SK-N-SH (cell line): ENCODE measurements at regions not wholly inside any gene's neighbourhood (a gene's known extent, or its start where the extent isn't known, plus 50 kb on each side); places are given as distances from the start of the nearest gene placed in this dataset.

ENCODE experiments used
- CTCF ChIA-PET: fragments of 300-600, 350-600 bp; formaldehyde crosslinking; extraction: SDS; loops from one replicate; lab custom pipeline; 2021; lab: Yijun Ruan, JAX
- POLR2A ChIA-PET: fragments of 350-600 bp; sonication (Branson Sonifier 250); formaldehyde crosslinking; extraction: SDS; loops from one replicate; lab custom pipeline; 2020; ENCODE audit warnings: antibody characterized with exemption, inconsistent platforms; lab: Yijun Ruan, JAX
- DNase-seq: peaks from one replicate; pipeline ENCODE4 v3.0.0; 2012
- H2AFZ ChIP-seq: fragments of 200-600 bp; sonication (generic); 2 replicates; pipeline ENCODE4 v1.8.1; 2016; ENCODE audit warnings: antibody characterized with exemption, mild to moderate bottlenecking, low read depth
- H3F3A ChIP-seq: fragments of 200-600 bp; sonication (generic); replicated peaks from 2 replicates; pipeline ENCODE3; 2016; ENCODE audit warnings: antibody characterized with exemption, mild to moderate bottlenecking; ENCODE audit not compliant: insufficient read depth
- H3K27ac ChIP-seq, 2 experiments: fragments of 200-500 bp in 1 of 2; fragments of 200-600 bp in 1 of 2; sonication (Bioruptor generic) in 1 of 2; sonication (generic), shearing (Covaris generic) in 1 of 2; 2 replicates each; pipeline versions ENCODE4 v1.5.1 to v1.6.1; 2014 to 2016; ENCODE audit warnings: low read depth in 2 of 2, inconsistent platforms in 1 of 2, low read length in 1 of 2, mild to moderate bottlenecking in 1 of 2, mixed read lengths in 1 of 2
- H3K27me3 ChIP-seq: fragments of 200-600 bp; sonication (generic), shearing (Covaris generic); 2 replicates; pipeline ENCODE4 v1.6.1; 2016; ENCODE audit warnings: mixed run types; ENCODE audit not compliant: insufficient read depth
- H3K36me3 ChIP-seq, 2 experiments: fragments of 200-500 bp in 1 of 2; fragments of 200-600 bp in 1 of 2; sonication (Bioruptor generic) in 1 of 2; sonication (generic) in 1 of 2; replicated peaks in 1 of 2; 2 replicates each; pipeline versions ENCODE3 to v1.5.1; 2014 to 2016; ENCODE audit warnings: low read length in 1 of 2, mild to moderate bottlenecking in 1 of 2; ENCODE audit not compliant: insufficient read depth in 2 of 2, control insufficient read depth in 1 of 2
- H3K4me1 ChIP-seq, 2 experiments: fragments of 200-500 bp in 1 of 2; fragments of 200-600 bp in 1 of 2; sonication (Bioruptor generic) in 1 of 2; sonication (generic), shearing (Covaris generic) in 1 of 2; 2 replicates each; pipeline versions ENCODE4 v1.5.1 to v1.6.1; 2014 to 2016; ENCODE audit warnings: low read depth in 1 of 2, low read length in 1 of 2, mixed run types in 1 of 2; ENCODE audit not compliant: insufficient read depth in 2 of 2, control insufficient read depth in 1 of 2
- H3K4me2 ChIP-seq: fragments of 200-600 bp; sonication (generic), shearing (Covaris generic); 2 replicates; pipeline ENCODE4 v1.6.1; 2017; ENCODE audit warnings: mixed run types
- H3K4me3 ChIP-seq, 2 experiments: fragments of 200-500 bp in 1 of 2; fragments of 200-600 bp in 1 of 2; sonication (Bioruptor generic) in 1 of 2; sonication (generic), shearing (Covaris generic) in 1 of 2; 2 replicates each; pipeline versions ENCODE4 v1.5.1 to v1.8.1; 2014 to 2016; ENCODE audit warnings: low read depth in 2 of 2, inconsistent platforms in 1 of 2, low read length in 1 of 2, mild to moderate bottlenecking in 1 of 2, mixed read lengths in 1 of 2, moderate library complexity in 1 of 2
- H3K79me2 ChIP-seq: fragments of 200-600 bp; sonication (generic); 2 replicates; pipeline ENCODE4 v1.8.1; 2017; ENCODE audit warnings: mild to moderate bottlenecking; ENCODE audit not compliant: insufficient read depth
- H3K9ac ChIP-seq: fragments of 200-600 bp; sonication (generic); 2 replicates; pipeline ENCODE4 v1.6.1; 2017; ENCODE audit warnings: mixed run types
- H3K9me2 ChIP-seq: fragments of 200-600 bp; sonication (generic); 2 replicates; pipeline ENCODE4 v1.6.1; 2017; ENCODE audit warnings: mixed run types
- H3K9me3 ChIP-seq: fragments of 200-600 bp; sonication (generic); 2 replicates; pipeline ENCODE4 v1.6.1; 2017; ENCODE audit warnings: mixed run types, mild to moderate bottlenecking, moderate library complexity
- H4K20me1 ChIP-seq: fragments of 200-600 bp; sonication (generic); 2 replicates; pipeline ENCODE4 v1.6.1; 2017; ENCODE audit warnings: mild to moderate bottlenecking, mixed run types; ENCODE audit not compliant: insufficient read depth
- CHD2 ChIP-seq: fragments of 150-350 bp; IDR thresholded peaks from 2 replicates; pipeline ENCODE4 v1.6.1; 2018; ENCODE audit warnings: low read length; ENCODE audit not compliant: partially characterized antibody
- CTCF ChIP-seq: fragments of 200-600 bp; sonication (generic); IDR thresholded peaks from 2 replicates; pipeline ENCODE4 v1.6.1; 2017; ENCODE audit warnings: antibody characterized with exemption, mild to moderate bottlenecking, moderate library complexity
- FOXJ3 ChIP-seq: sonication (generic); formaldehyde crosslinking; IDR thresholded peaks from 2 replicates; pipeline ENCODE4 v1.5.1; 2020; ENCODE audit warnings: mild to moderate bottlenecking, missing genetic modification reagents
- FOXM1 ChIP-seq: IDR thresholded peaks from 2 replicates; pipeline ENCODE4 v1.4.0; 2012; ENCODE audit warnings: low read depth, mild to moderate bottlenecking
- JUND ChIP-seq: IDR thresholded peaks from 2 replicates; pipeline ENCODE4 v1.4.0; 2012
- MEF2A ChIP-seq: IDR thresholded peaks from 2 replicates; pipeline ENCODE4 v1.4.0; 2012; ENCODE audit warnings: low read depth, borderline replicate concordance
- MXI1 ChIP-seq: IDR thresholded peaks from 2 replicates; pipeline ENCODE4 v1.6.1; 2012; ENCODE audit warnings: mild to moderate bottlenecking, low read depth, low read length, improper control_type of control experiment
- NFIC ChIP-seq: IDR thresholded peaks from 2 replicates; pipeline ENCODE4 v1.4.0; 2012; ENCODE audit warnings: borderline replicate concordance
- NRF1 ChIP-seq: IDR thresholded peaks from 2 replicates; pipeline ENCODE4 v1.6.1; 2012; ENCODE audit warnings: low read depth, mild to moderate bottlenecking, low read length
- PBX3 ChIP-seq: IDR thresholded peaks from 2 replicates; pipeline ENCODE4; 2012
- POLR2AphosphoS5 ChIP-seq: IDR thresholded peaks from 2 replicates; pipeline ENCODE4 v1.6.1; 2012; ENCODE audit warnings: low read depth, low read length
- SMC3 ChIP-seq: IDR thresholded peaks from 2 replicates; pipeline ENCODE4 v1.6.1; 2012; ENCODE audit warnings: low read depth, low read length, improper control_type of control experiment
- TAF1 ChIP-seq: IDR thresholded peaks from 2 replicates; pipeline ENCODE4 v1.6.1; 2012; ENCODE audit warnings: low read depth, mild to moderate bottlenecking, low read length, moderate library complexity, borderline replicate concordance
- TCF12 ChIP-seq: IDR thresholded peaks from 2 replicates; pipeline ENCODE4 v1.4.0; 2012
- TEAD4 ChIP-seq: IDR thresholded peaks from 2 replicates; pipeline ENCODE4 v1.4.0; 2012; ENCODE audit warnings: mild to moderate bottlenecking, borderline replicate concordance; ENCODE audit not compliant: insufficient read depth
- WGBS: methylation state at CpG from one replicate; pipeline ENCODE4 v1.1.6; 2017; ENCODE audit warnings: low lambda C conversion rate; 5-methylcytosine and 5-hydroxymethylcytosine counted together
- TF ChIP-seq, protein P1 (sequence below): fragments of 150-350 bp; IDR thresholded peaks from 2 replicates; pipeline ENCODE4 v1.6.1; 2016; ENCODE audit warnings: mild to moderate bottlenecking, low read depth, low read length
- TF ChIP-seq, protein P2 (sequence below): IDR thresholded peaks from 2 replicates; pipeline ENCODE4 v1.6.1; 2012; ENCODE audit warnings: mild to moderate bottlenecking, low read depth, low read length, moderate library complexity

DNA sequence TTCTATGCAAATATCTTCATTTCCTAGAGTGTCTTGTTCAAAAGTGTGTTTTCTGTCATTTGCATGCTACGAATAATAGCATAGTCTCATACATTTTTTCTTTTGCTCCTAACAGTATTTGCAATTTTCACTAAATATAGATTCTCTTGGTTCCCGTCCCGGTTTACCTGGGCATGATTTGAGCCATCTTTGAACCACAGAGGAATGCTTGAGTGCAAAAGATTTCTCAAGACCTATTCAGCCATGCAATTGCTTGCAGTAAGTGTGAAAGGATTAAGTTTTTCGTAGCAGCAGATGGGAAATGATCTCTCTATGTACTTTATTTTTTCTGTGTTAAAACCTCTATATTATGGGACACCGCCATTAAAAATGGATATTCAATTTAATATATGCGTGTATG is 733.0 kb downstream of the ZPLD1 start:
- H4K20me1 ChIP-seq: no peaks in the 10 kb centered on the region
- no peak for TF ChIP-seq MXI1
- TF ChIP-seq, protein P1, sequence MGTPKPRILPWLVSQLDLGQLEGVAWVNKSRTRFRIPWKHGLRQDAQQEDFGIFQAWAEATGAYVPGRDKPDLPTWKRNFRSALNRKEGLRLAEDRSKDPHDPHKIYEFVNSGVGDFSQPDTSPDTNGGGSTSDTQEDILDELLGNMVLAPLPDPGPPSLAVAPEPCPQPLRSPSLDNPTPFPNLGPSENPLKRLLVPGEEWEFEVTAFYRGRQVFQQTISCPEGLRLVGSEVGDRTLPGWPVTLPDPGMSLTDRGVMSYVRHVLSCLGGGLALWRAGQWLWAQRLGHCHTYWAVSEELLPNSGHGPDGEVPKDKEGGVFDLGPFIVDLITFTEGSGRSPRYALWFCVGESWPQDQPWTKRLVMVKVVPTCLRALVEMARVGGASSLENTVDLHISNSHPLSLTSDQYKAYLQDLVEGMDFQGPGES: no peak
- no peak for TF ChIP-seq CHD2
- no peak for TF ChIP-seq SMC3
- TF ChIP-seq, protein P2, sequence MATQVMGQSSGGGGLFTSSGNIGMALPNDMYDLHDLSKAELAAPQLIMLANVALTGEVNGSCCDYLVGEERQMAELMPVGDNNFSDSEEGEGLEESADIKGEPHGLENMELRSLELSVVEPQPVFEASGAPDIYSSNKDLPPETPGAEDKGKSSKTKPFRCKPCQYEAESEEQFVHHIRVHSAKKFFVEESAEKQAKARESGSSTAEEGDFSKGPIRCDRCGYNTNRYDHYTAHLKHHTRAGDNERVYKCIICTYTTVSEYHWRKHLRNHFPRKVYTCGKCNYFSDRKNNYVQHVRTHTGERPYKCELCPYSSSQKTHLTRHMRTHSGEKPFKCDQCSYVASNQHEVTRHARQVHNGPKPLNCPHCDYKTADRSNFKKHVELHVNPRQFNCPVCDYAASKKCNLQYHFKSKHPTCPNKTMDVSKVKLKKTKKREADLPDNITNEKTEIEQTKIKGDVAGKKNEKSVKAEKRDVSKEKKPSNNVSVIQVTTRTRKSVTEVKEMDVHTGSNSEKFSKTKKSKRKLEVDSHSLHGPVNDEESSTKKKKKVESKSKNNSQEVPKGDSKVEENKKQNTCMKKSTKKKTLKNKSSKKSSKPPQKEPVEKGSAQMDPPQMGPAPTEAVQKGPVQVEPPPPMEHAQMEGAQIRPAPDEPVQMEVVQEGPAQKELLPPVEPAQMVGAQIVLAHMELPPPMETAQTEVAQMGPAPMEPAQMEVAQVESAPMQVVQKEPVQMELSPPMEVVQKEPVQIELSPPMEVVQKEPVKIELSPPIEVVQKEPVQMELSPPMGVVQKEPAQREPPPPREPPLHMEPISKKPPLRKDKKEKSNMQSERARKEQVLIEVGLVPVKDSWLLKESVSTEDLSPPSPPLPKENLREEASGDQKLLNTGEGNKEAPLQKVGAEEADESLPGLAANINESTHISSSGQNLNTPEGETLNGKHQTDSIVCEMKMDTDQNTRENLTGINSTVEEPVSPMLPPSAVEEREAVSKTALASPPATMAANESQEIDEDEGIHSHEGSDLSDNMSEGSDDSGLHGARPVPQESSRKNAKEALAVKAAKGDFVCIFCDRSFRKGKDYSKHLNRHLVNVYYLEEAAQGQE: no peak
- TF ChIP-seq CTCF: no peak
- TF ChIP-seq JUND: no peak
- no peak for TF ChIP-seq POLR2AphosphoS5
- no peak for TF ChIP-seq MEF2A
- TF ChIP-seq, all 33 proteins: peak for 0
- H2AFZ ChIP-seq: no peak overlapping the region
- ChIA-PET POLR2A (no interaction called here), CTCF (no interaction called here)
- H3K36me3 ChIP-seq: no peaks in the 10 kb centered on the region
- H3K4me3 ChIP-seq: no peak overlapping the region
- no peak overlapping the region for H3K9ac ChIP-seq
- no peak for DNase-seq
- H3K9me2 ChIP-seq: no peaks in the 10 kb centered on the region
- no peaks in the 10 kb centered on the region for H3K27me3 ChIP-seq
- WGBS: 83% methylated on average over 6 of the region's 6 CpGs
- H3K9me3 ChIP-seq: no peaks in the 10 kb centered on the region
- H3F3A ChIP-seq: peaks cover 9% of the 10 kb centered on the region
- H3K27ac ChIP-seq: no peak overlapping the region
- no peak overlapping the region for H3K4me2 ChIP-seq
- no peaks in the 10 kb centered on the region for H3K79me2 ChIP-seq
- H3K4me1 ChIP-seq: no peaks in the 10 kb centered on the region

DNA sequence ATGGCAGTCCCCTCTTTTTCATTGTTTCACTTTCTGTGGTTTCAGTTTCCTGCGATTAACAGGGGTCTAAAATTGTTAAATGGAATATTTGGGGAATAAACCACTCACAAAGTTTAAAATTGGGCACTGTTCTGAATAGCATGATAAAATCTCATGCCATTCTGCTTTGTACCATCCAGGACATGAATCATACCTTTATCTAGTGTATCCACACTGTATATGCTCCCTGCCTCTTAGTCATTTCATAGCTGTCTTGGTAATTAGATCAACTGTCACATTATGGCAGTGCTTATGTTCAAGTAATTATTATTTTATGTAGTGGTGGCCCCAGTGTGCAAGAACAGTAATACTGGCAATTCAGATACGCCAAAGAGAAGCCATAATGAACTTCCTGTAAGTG is 734.5 kb downstream of the ZPLD1 start:
- WGBS: 14% methylated on average over 2 of the region's 2 CpGs
- H3K4me3 ChIP-seq: no peak overlapping the region
- DNase-seq: no peak
- peak overlapping the region; percentile 23; the same call in 1 of the 2 replicates for H3K4me2 ChIP-seq
- H4K20me1 ChIP-seq: no peaks in the 10 kb centered on the region
- no peaks in the 10 kb centered on the region for H3K27me3 ChIP-seq
- ChIA-PET CTCF (no interaction called here), POLR2A (no interaction called here)
- no peak overlapping the region for H2AFZ ChIP-seq
- no peaks in the 10 kb centered on the region for H3K9me3 ChIP-seq
- peak overlapping the region in 1 of 2 experiments; percentile 58; a peak in 2 of 4 replicates for H3K27ac ChIP-seq
- H3K36me3 ChIP-seq: no peaks in the 10 kb centered on the region
- H3K4me1 ChIP-seq: no peaks in the 10 kb centered on the region
- no peaks in the 10 kb centered on the region for H3K79me2 ChIP-seq
- H3K9ac ChIP-seq: no peak overlapping the region
- H3K9me2 ChIP-seq: no peaks in the 10 kb centered on the region
- peaks cover 9% of the 10 kb centered on the region for H3F3A ChIP-seq
- peak; percentile 60 for TF ChIP-seq NFIC
- TF ChIP-seq, protein P1: no peak
- no peak for TF ChIP-seq FOXJ3 (CRISPR knock-in tag)
- TF ChIP-seq TCF12: peak; percentile 73
- TF ChIP-seq TEAD4: peak; percentile 69; the same call in 1 of the 2 replicates
- TF ChIP-seq PBX3: peak; percentile 78
- peak; percentile 78 for TF ChIP-seq JUND
- TF ChIP-seq FOXM1: 0 out of 2 replicates have a peak, but pooled peaks have one; percentile 26
- no peak for TF ChIP-seq NRF1
- no peak for TF ChIP-seq CTCF
- TF ChIP-seq TAF1: no peak
